HG02938 (cell line): ENCODE measurements at regions not wholly inside any gene's neighbourhood (a gene's known extent, or its start where the extent isn't known, plus 50 kb on each side); places are given as distances from the start of the nearest gene placed in this dataset.
"Not testable (repeated sequence)": the region's sequence is repeated elsewhere in the genome, so short reads cannot be mapped to it uniquely, and the experiment has no call there.

Experiments
- ATAC-seq: cut with Tn5 transposase; IDR thresholded peaks from one replicate; pipeline ENCODE4 v1.9.1; 2021; ENCODE audit warnings: mild to moderate bottlenecking, moderate library complexity; ENCODE audit not compliant: unreplicated experiment

DNA sequence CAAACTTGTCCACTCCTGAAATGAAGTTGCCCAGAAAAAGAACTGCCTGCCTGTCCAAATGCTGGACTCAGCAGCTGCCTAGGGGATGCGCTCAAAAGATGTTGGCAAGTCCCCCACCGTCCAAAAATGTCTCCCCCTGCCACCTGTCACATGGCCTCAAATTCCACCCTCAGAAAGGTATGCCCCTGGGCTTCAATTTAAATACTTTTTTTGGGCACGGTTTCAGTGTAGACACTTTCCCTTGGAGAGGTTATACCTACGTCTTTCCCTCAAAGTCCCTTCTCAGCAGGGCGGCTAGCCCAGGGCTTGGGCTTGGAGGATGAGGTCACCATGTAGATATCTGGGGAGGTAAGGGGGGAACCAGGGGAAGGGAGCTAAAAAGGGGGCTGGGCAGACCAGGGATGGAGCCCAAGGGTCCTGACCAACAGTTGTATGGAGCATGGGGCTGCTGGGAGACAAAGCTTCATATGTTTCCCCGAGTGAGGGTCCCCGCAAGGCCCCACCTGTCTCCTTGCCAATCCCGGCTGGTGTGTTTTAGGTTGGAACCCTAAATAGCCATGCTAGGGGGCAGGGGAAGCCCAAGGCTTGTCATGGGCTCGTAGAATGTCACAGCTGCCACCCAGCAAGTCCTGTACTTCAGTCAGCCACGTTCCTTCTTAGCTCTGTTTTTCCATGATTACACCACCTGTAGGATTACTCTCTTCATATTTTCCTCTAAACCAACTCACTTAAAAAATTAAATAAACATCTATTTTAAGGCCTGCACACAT, 131.2 kb upstream of the TBX3 start:
- ATAC-seq = no peak

DNA sequence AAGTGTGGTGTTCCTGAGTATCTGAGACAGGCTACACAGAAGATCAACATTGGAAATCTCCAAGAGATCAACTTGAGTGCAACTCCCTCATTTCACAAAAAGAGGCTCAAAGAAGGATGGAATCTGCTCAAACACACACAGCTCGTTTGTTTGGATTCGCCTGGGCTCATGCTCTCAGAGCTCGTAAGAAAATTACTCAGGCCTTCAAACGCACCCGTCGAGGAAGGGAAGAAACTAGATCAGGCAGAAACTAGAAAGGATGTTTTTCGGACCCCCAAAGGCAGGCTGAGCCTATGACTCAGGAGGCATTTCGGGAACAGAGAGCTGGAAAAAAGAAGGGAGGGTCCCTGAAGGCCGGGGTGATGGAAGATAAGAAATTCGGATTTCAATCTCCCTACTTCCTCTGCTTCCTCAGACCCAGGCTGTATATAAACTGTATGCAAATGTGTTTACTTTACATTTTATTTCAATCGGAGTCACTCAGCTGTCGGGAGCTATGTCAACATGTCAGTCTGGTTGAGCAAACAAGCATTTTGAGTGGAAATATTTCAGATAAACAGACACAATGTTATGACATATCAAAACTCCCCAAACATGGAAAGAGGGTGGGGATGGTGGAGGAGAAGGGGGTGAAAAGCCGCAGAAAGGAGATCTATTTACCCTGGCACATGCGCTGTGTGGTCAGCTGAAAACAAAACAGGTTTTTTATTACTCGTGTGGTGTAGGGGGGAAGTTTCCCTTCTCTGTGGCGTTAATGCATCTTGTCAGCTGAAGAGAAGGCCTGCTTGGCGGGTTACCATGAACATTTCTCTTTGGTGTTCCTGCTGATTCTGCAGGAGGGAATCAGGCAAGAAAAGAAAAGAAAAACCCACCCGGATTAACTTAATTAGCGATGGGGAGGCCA, 129.1 kb upstream of the TBX3 start:
- no peak for ATAC-seq

DNA sequence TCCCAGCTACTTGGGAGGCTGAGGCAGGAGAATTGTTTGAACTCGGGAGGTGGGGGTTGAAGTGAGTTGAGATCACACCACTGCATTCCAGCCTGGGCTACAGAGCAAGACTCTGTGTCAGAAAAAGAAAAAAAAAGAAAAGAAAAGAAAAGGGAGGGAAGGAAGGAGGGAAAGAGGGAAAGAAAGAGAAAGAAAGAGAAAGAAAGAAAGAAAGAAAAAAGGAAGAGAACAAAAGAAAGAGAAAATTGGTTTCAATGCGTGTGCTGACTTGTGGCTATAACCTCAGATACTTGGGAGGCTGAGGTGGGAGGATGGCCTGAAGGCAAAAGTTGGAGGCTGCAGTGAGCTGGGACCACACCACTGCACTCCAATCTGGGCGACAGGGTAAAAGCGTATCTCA, 128.4 kb upstream of the TBX3 start:
- ATAC-seq = no peak

DNA sequence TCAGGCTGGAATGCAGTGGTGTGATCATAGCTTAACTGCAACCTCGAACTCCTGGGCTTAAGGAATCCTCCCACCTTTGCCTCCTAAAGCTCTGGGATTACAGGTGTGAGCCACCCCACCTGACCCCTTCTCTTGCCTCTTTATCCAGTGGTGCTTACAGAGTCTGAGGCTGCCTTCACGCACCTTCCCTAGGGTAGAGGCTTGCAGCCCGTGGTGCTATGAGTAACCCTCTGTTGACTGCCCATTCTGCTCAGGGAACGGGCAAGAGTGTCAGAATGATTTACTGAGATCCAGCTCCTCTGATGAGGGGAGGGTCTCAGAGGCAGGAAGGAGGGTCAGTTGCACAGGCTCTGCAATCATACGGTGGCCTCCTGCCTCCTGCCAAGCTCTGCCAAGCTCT, 125.1 kb upstream of the TBX3 start:
- ATAC-seq = no peak

DNA sequence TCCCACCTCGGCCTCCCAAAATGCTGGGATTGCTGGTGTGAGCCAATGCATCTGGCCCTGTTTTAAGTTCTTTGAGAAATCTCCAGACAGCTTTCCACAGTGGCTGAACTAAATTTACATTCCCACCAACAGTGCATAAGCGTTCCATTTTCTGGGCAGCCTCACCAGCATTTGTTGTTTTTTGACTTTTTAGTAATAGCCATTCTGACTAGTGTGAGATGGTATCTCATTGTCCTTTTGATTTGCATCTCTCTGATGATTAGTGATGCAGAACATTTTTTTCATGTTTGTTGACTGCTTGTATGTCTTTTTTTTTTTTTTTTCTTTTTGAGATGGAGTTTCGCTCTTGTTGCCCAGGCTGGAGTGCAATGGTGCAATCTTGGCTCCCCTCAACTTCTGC, 117.4 kb upstream of the TBX3 start:
- ATAC-seq = not testable (repeated sequence)

DNA sequence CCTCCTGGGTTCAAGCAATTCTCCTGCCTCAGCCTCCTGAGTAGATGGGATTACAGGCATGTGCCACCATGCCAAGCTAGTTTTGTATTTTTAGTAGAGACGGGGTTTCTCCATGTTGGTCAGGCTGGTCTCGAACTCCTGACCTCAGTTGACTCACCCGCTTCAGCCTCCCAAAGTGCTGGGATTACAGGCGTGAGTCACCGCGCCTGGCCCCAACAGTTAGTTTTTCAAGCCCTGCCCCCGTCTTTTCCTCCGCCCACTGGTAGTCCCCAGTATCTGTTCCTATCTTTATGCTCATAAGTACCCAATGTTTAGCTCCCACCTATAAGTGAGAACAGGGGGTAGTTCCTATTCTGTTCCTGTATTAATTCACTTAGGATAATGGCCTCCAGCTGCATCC, 116.6 kb upstream of the TBX3 start:
- ATAC-seq = not testable (repeated sequence)

DNA sequence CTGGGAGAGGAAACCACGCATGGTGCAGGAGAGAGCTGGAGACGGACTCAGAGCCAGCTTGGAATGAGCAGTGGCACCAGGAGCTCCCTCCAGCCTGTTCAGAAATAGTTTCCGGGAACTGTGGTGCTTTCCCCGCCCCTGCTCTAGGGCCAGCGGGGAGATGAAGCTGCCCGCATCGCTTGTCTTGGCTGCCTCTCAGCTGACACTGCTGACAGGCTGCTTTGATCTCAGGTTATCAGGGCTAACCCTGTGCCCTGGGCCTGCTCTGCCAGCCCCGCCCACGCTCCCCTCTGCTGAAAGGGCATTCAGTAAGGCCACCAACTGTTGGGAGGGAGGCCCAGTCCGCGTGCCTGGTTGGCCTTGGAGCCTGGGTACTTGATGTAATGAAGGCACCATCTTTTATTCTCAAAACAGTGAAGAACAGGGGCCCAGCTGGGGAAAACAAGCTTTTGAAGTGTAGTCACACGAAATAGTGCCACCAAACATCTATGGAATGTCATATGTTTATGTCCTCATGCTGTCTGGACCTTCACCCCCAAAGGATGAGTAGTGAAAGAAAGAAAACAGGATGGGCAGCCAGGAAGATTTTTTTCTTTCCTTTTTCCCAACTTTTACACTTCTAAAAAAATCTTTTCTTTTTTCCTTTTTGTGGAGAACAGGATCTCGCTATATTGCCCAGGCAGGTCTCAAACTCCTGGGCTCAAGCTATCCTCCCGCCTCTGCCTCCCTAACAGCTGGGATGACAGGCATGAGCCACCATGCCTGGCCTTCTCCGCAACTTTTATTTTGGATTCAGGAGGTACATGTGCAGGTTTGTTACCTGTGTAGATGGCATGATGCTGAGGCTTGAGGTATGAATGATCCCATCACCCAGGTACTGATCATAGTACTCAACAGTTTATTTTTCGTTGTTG, 115.9 kb upstream of the TBX3 start:
- ATAC-seq = no peak

DNA sequence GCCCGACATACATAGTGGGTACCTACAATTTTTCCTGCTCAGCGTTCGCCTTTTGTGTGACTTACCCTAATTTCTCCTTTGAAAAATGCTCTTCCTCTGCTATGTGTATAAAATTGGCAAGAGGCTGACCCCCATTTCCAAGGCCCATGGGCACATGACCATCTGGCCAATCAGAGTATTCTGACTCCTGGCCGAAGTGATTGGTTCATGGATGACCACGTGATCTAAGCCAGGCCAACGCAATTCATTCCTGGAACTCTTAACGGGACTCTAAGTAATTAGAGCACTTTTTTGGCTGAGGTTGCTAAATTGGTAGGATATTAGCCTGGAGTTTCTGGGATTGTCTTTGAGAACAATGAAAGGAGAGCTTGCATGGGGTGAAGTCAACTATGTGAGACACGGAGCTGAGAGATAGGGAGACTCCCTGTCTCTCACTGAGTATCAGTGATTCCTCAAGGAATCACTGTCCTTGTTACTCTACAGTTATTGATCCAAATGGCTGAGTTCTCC, 110.1 kb upstream of the TBX3 start:
- no peak for ATAC-seq

DNA sequence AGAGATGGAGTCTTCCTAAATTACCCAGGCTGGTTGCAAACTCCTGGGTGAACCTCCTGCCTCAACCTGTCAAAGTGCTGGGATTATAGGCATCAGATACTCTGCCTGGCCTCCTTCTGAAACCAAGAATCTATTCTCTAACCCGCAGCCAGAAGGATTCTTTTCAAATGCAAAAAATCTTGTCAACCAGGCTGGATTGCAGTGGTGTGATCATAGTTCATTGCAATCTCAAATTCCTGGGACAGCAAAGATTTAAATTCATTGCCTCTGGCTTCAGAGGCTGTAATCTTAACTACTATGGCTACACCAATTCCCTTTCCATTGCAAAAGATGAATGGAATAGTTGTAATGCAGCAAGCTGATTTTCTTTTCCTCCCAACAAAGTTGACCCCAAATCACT, 106.3 kb upstream of the TBX3 start:
- no peak for ATAC-seq

DNA sequence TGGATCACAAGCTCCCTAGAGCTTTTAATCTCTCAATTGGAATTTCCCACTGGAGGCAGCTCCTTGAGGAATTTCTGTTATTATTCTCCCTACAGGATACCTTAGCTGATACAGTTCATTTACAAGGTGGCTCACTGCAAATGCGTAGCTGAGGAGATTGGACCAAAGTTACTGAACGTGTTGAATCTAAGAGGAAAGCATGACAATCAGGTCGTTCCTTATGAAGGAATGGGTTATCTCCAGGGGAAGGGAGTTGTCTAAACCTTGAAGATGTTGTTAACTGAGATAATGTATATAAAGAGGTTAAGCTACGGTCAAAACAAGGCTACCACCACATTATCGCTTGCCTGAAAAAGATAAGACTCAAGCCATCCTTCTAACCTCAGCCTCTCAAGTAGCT, 105.8 kb upstream of the TBX3 start:
- no peak for ATAC-seq

DNA sequence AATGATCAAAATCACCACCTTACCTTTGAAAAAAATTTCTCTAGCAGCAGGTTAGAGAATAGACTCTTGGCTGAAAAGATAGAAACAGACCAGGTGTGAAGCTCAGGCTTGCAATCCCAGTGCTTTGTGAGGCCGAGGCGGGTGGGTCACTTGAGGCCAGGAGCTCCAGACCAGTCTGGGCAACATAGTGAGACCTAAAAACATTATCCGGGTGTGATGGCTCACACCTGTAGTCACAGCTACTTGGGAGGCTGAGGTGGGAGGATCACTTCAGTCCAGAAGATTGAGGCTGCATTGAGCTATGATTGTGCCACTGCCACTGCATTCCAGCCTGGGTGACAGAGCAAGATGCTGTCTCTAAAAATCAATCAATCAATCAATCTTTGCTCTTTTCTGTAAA, 105.3 kb upstream of the TBX3 start:
- ATAC-seq = no peak

DNA sequence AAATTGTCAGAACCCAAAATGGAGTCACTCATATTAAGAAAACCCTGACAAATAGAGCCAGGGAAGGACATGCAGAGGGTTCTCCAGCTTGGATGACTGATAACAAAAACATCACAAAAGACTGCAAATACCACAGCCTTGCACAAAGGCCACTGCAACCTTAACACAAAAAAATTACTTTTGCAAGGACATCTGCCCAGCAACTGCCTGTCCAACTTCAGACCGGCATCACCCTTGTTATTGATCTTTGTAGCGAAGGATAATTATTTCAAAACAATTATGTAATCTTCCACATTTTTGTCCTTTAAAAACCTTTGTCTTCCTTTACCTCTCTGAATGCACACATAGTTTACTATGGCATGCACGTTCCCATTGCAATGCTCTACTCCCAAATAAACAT, 100.6 kb upstream of the TBX3 start:
- no peak for ATAC-seq

DNA sequence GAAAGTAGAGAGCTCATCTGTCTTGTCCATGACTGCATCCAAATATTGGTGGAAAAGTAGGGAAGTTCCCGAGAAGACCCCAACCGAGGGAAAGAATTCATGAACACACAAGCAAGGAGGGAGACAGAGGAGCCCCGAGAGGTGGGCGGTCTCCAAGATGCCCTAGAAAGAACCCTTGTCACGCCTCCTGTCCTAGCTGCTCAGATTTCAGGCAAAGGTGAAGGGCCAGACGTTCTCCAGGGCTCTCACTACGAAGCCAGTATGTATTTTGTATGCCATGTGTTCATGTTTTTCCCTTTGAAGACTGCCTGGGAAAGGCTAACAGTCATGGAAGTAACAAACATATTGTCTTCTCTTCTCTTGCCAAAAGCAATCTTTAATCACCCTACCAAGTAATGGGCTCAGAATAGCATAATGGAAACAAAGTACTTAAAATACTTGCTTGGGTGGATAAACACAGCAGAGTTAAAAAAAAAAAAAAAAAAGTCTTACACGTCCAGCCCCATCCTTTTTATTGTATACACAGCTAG, 99.2 kb upstream of the TBX3 start:
- ATAC-seq = no peak

DNA sequence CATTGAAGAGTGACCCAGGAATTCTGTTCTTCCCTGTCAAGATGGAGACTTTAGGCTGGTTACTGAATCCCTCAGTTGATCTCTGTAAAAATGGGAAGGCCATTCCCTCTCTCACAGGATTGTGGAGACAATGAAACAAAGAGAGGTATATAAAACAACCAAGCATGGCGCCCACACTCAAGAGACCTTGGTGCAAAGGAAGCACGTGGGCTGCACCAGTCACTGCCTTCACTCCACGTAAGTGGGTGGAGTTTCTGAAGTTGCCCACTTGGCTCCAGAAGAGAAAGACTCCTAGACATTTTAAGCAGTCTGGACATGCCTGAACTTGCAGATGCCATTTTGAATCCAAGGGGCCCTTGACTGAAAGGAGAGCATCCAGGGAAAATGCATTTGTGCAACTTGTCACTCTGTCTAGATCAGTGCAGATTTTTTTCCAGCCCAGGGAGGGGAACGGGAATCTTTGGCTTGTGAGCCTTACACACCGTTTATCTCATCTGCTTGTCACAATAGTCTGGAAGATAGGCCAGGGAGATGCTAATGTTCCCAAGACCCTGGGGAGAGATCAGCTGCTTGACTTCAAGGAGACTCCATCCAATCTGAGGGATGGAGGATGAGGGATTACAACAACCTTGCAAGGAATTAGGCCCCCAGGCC, 96.9 kb upstream of the TBX3 start:
- ATAC-seq = no peak

DNA sequence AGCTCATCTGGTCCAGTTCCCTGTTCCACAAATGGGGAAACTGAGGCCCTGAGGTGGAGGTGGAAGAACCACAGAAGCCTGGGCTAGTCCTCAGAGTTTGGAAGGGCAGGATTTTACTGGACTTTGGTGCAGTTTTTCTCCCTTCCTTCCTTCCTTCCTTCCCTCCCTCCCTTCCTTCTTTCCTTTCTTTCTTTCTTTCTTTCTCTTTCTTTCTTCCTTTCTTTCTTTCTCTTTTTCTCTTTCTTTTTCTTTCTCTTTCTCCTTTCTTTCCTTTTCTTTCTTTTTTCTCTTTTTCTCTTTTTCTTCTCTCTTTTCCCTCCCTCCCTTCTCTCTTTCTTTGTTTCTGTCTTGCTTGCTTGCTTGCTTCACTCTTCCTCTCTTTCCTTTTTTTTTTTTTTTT, 95.7 kb upstream of the TBX3 start:
- no peak for ATAC-seq

DNA sequence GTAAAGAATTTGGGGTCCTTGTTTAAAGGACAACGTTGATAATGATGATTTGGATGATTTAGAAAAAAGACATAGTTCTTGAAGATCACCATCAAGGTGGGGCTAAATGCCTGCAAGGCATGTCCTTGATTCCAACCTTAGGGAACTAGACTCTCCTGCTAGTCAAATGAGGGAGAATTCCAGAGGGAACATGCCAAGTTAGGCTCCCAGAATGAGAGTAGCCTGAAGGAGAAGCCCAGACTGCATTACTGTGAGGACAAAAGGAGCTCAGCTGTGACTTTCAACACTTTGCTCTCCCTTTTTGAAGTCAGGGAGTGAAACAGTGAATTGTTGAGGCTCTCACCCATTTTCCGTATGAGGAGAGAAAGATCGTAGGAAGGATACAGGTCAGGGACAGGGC, 95.2 kb upstream of the TBX3 start:
- ATAC-seq = no peak

DNA sequence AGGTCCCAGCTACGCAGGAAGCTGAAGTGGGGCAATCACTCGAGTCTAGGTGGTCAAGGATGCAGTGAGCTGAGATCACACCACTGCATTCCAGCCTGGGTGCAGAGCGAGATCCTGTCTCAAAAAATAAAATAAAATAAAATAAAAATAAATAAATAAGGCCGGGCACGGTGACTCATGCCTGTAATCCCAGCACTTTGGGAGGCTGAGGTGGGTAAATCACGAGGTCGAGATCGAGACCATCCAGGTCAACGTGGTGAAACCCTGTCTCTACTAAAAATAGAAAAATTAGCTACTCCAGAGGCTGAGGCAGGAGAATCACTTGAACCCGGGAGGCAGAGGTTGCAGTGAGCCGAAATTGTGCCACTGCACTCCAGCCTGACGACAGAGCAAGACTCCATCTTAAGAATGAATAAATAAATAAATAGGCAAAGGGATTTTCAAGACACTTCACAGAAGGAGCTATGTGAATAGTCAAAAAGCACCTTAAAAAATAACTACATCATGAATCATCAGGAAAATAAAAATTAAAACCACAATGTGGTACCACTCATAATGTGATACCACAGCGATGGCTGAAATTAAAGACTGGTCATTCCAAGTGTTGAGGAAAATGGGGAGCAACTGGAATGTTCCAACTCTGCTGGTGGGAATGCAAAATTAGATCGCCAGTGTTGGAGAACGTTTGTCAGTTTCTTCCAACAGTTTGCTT, 92.9 kb upstream of the TBX3 start:
- ATAC-seq = no peak

DNA sequence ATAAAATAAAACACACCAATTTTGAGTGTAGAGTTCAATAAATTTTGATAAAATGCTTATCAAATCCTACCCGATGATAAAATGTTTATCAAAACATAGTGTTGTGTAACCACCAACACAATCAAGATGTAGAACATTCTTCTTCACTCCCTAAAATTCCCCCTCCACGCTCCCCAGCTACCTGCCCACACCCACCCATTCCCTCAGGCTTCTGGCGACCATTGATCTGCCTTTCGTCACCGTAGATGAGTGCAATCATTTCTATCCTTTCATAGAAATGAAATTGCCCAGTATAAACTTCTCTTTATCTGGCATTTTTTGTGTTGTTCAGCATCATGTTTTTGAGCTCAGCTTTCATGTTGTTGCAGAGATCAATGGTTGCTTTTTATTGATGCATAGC, 90.7 kb upstream of the TBX3 start:
- ATAC-seq = no peak

DNA sequence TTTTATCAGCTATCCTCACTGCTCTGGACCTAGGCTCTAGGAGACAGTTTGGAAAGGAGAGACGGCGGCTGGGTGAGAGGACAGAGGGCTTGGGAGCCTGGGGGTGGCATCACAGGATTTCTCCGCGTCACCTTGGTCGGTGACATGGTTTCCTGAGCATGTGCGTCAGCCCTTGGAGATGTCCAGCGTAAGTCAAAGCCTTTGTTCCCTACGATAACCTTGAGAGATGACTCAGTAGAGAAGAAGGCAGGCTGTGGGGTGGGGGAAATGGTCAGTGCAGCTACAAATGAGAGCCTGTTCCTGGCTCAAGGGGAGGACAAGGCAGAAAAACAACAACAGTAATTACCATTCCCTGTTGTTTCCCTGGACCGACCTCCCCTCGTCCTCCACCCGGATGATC, 90.2 kb upstream of the TBX3 start:
- no peak for ATAC-seq

DNA sequence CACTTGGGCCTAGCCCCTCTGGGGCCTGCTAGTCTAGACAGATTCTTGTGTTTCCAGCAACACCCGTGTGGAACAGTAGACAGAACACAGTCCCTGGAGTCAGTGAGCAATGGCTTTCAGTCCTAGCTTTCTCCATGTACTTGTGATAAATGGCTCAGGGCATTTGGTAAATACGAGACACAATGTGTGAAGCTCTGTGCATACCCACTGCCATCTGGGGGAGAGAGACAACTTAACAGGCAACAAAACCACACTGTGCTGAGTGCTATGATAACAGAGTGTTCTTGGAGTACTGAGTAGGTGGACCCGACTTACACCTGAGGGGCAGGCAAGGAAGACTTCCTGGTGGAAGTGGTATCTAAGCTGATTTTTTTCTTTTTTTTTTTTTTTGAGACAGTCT, 86.3 kb upstream of the TBX3 start:
- ATAC-seq = no peak
